ENCODE measurements at regions not wholly inside any gene's neighbourhood (a gene's known extent, or its start where the extent isn't known, plus 50 kb on each side); places are given as distances from the start of the nearest gene placed in this dataset.

DNA sequence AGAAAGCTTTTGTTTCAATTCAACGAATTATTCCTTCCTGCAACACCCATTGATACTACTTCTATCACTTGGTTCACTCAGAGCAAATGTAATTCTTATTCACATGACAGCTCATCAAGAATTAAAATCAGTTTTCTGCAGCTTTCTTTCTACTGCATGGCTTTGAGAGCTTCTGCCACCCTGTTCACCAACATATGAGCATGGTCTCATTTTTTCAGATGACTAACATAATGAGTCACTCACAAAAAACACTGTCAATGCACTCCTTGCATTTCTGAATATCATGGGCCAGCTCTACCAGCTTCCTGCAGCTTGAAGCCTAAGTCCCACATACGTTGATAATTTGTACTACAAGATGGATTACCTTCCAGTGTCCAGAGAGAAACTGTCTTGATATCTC, 342.9 kb downstream of the LRATD1 start:
- CTCF ChIA-PET = no interaction called here
- Mint-ChIP-seq H3K27ac (no peak overlapping the region), H3K27me3 (peaks cover 4% of the 10 kb centered on the region), H3K4me1 (no peaks in the 10 kb centered on the region), H3K4me3 (no peak overlapping the region), H3K9me3 (ENCODE audit: insufficient read depth) (peaks cover 3% of the 10 kb centered on the region)
- H3K4me2 ChIP-seq (replicated peaks; ENCODE audit: low read depth, low read length, poor library complexity, severe bottlenecking) = no peak overlapping the region
- intact Hi-C loops (cut with micrococcal nuclease) = no loop called here
- POLR2A ChIA-PET = no interaction called here
- H3K9ac ChIP-seq (ENCODE audit: low read length) = no peak overlapping the region
- H3K4me3 ChIP-seq (ENCODE audit: control extremely low read depth in 1 of 5, extremely low read depth in 1 of 5, insufficient read depth in 1 of 5, low read depth in 2 of 5, low read length in 4 of 5) = no peak overlapping the region
- no peak for ATAC-seq (ENCODE audit: low read depth)
- no CpG with 5 or more reads among the region's 2 CpGs for WGBS (ENCODE audit: insufficient coverage)
- no peaks in the 10 kb centered on the region for H4K20me1 ChIP-seq (ENCODE audit: control insufficient read depth, insufficient read depth, low read length, poor library complexity, severe bottlenecking)
- no peaks in the 10 kb centered on the region for H3K27me3 ChIP-seq (replicated peaks in 1 of 4; ENCODE audit: control extremely low read depth in 1 of 4, control insufficient read depth in 3 of 4, insufficient read depth in 4 of 4, low read length in 3 of 4)
- H3K79me2 ChIP-seq (ENCODE audit: control insufficient read depth, insufficient read depth, low read length) = no peaks in the 10 kb centered on the region
- DNase-seq = no peak
- no peaks in the 10 kb centered on the region for H3K36me3 ChIP-seq (replicated peaks in 1 of 2; ENCODE audit: control extremely low read depth in 1 of 2, control insufficient read depth in 1 of 2, extremely low read depth in 1 of 2, insufficient read depth in 2 of 2, low read length in 1 of 2)
- H3K9me3 ChIP-seq (ENCODE audit: control extremely low read depth in 1 of 3, control insufficient read depth in 2 of 3, insufficient read depth in 1 of 3, low read length in 2 of 3) = peaks cover 0 to 3% (median 0%) of the 10 kb centered on the region in 3 donors
- no peak overlapping the region for H3K27ac ChIP-seq (ENCODE audit: low read length in 2 of 2)
- no peaks in the 10 kb centered on the region for H3K4me1 ChIP-seq (ENCODE audit: control insufficient read depth in 2 of 2, insufficient read depth in 2 of 2, low read length in 2 of 2)
- TF ChIP-seq EZH2 (IDR thresholded peaks at IDR 0.05; ENCODE audit: borderline replicate concordance, insufficient read depth, low read depth, low read length, poor library complexity, severe bottlenecking) = no peak
- TF ChIP-seq, protein P1, sequence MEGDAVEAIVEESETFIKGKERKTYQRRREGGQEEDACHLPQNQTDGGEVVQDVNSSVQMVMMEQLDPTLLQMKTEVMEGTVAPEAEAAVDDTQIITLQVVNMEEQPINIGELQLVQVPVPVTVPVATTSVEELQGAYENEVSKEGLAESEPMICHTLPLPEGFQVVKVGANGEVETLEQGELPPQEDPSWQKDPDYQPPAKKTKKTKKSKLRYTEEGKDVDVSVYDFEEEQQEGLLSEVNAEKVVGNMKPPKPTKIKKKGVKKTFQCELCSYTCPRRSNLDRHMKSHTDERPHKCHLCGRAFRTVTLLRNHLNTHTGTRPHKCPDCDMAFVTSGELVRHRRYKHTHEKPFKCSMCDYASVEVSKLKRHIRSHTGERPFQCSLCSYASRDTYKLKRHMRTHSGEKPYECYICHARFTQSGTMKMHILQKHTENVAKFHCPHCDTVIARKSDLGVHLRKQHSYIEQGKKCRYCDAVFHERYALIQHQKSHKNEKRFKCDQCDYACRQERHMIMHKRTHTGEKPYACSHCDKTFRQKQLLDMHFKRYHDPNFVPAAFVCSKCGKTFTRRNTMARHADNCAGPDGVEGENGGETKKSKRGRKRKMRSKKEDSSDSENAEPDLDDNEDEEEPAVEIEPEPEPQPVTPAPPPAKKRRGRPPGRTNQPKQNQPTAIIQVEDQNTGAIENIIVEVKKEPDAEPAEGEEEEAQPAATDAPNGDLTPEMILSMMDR (IDR thresholded peaks at IDR 0.05) = no peak
- H2AFZ ChIP-seq (ENCODE audit: insufficient read depth, low read depth, low read length, poor library complexity, severe bottlenecking) = no peak overlapping the region

DNA sequence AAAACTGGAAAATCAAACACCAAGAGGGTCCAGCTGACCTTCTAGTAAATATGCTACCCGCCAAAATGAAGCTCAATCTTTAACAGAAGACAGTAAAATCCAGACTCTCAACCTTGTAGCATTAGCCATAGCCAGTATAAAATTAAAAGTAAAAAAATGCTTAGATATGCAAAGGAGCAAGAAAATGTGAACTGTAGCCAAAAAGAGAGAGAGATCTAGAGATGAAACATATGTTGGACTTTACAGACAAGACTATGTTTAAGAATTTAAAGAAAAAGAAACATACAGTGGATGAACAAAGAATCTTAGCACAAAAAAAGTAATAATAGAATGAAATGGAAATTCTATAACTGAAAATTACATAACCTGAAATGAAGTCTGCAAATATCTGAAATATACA, 344.5 kb downstream of the LRATD1 start:
- Histone ChIP-seq H3K27ac (ENCODE audit: low read length in 2 of 2) (no peak overlapping the region), H3K9ac (ENCODE audit: low read length) (no peak overlapping the region), H3K27me3 (replicated peaks in 1 of 4; ENCODE audit: control extremely low read depth in 1 of 4, control insufficient read depth in 3 of 4, insufficient read depth in 4 of 4, low read length in 3 of 4) (no peaks in the 10 kb centered on the region), H3K4me1 (ENCODE audit: control insufficient read depth in 2 of 2, insufficient read depth in 2 of 2, low read length in 2 of 2) (no peaks in the 10 kb centered on the region), H3K9me3 (ENCODE audit: control extremely low read depth in 1 of 3, control insufficient read depth in 2 of 3, insufficient read depth in 1 of 3, low read length in 2 of 3) (peaks cover 0 to 3% (median 0%) of the 10 kb centered on the region in 3 donors), H3K4me3 (ENCODE audit: control extremely low read depth in 1 of 5, extremely low read depth in 1 of 5, insufficient read depth in 1 of 5, low read depth in 2 of 5, low read length in 4 of 5) (no peak overlapping the region), H3K79me2 (ENCODE audit: control insufficient read depth, insufficient read depth, low read length) (no peaks in the 10 kb centered on the region), H3K36me3 (replicated peaks in 1 of 2; ENCODE audit: control extremely low read depth in 1 of 2, control insufficient read depth in 1 of 2, extremely low read depth in 1 of 2, insufficient read depth in 2 of 2, low read length in 1 of 2) (no peaks in the 10 kb centered on the region), H2AFZ (ENCODE audit: insufficient read depth, low read depth, low read length, poor library complexity, severe bottlenecking) (no peak overlapping the region), H3K4me2 (replicated peaks; ENCODE audit: low read depth, low read length, poor library complexity, severe bottlenecking) (no peak overlapping the region), H4K20me1 (ENCODE audit: control insufficient read depth, insufficient read depth, low read length, poor library complexity, severe bottlenecking) (no peaks in the 10 kb centered on the region)
- ChIA-PET CTCF (no interaction called here), POLR2A (no interaction called here)
- WGBS (ENCODE audit: insufficient coverage) = no CpG with 5 or more reads among the region's 1 CpG
- Mint-ChIP-seq H3K27ac (no peak overlapping the region), H3K4me3 (no peak overlapping the region), H3K27me3 (peaks cover 4% of the 10 kb centered on the region), H3K4me1 (no peaks in the 10 kb centered on the region), H3K9me3 (ENCODE audit: insufficient read depth) (peaks cover under 1% of the 10 kb centered on the region)
- ATAC-seq (ENCODE audit: low read depth) (no peak), DNase-seq (no peak)
- TF ChIP-seq EZH2 (IDR thresholded peaks at IDR 0.05; ENCODE audit: borderline replicate concordance, insufficient read depth, low read depth, low read length, poor library complexity, severe bottlenecking) = no peak
- TF ChIP-seq, protein P1 (IDR thresholded peaks at IDR 0.05) = no peak
- intact Hi-C loops (cut with micrococcal nuclease) = no loop called here

All from B cell (primary cell).